GM21515 (cell line): ENCODE measurements at regions not wholly inside any gene's neighbourhood (a gene's known extent, or its start where the extent isn't known, plus 50 kb on each side); places are given as distances from the start of the nearest gene placed in this dataset.

Experiments
- ATAC-seq: cut with Tn5 transposase; IDR thresholded peaks from one replicate; pipeline ENCODE4 v1.9.1; 2021; ENCODE audit not compliant: unreplicated experiment

- ATAC-seq, result no peak
These were observed 432.2 kb downstream of the PIK3R1 start for GRCh38 chr5:68647743-68648142.

GRCh38 chr5:68648944-68649857 is 433.6 kb downstream of the PIK3R1 start:
- ATAC-seq, result no peak

GRCh38 chr5:68652534-68652965 is 437.0 kb downstream of the PIK3R1 start:
- no peak for ATAC-seq

- ATAC-seq, result no peak
These were observed 437.9 kb downstream of the PIK3R1 start for GRCh38 chr5:68653471-68653870.

GRCh38 chr5:68657055-68657961 is 436.5 kb upstream of the SLC30A5 start:
- no peak for ATAC-seq

GRCh38 chr5:68658810-68659372 is 434.9 kb upstream of the SLC30A5 start:
- ATAC-seq, result no peak

GRCh38 chr5:68659881-68660280 is 433.9 kb upstream of the SLC30A5 start:
- ATAC-seq, result no peak

- peak; percentile 67 for ATAC-seq
These were observed 432.6 kb upstream of the SLC30A5 start for GRCh38 chr5:68661237-68661636.

GRCh38 chr5:68662804-68663307 is 431.0 kb upstream of the SLC30A5 start:
- ATAC-seq, result no peak

- ATAC-seq, result no peak
These were observed 423.8 kb upstream of the SLC30A5 start for GRCh38 chr5:68669864-68670575.

GRCh38 chr5:68673106-68673822 is 420.6 kb upstream of the SLC30A5 start:
- ATAC-seq, result no peak

- no peak for ATAC-seq
These were observed 420.0 kb upstream of the SLC30A5 start for GRCh38 chr5:68673823-68674180.

- no peak for ATAC-seq
These were observed 414.8 kb upstream of the SLC30A5 start for GRCh38 chr5:68679041-68679440.

GRCh38 chr5:68680366-68680765 is 413.4 kb upstream of the SLC30A5 start:
- ATAC-seq, result no peak

GRCh38 chr5:68681929-68682328 is 411.9 kb upstream of the SLC30A5 start:
- ATAC-seq, result no peak

GRCh38 chr5:68682400-68683160 is 411.2 kb upstream of the SLC30A5 start:
- ATAC-seq, result no peak

GRCh38 chr5:68683632-68684036 is 410.2 kb upstream of the SLC30A5 start:
- ATAC-seq, result no peak

- ATAC-seq, result no peak
These were observed 408.0 kb upstream of the SLC30A5 start for GRCh38 chr5:68685863-68686262.

- no peak for ATAC-seq
These were observed 405.3 kb upstream of the SLC30A5 start for GRCh38 chr5:68688547-68688946.
